Kidney epithelial cell (primary cell): ENCODE measurements at regions not wholly inside any gene's neighbourhood (a gene's known extent, or its start where the extent isn't known, plus 50 kb on each side); places are given as distances from the start of the nearest gene placed in this dataset.

ENCODE experiments used
- DNase-seq: peaks from one replicate; pipeline ENCODE4 v3.0.0-alpha.2; 2010; ENCODE audit warnings: low read depth
- H3K27me3 ChIP-seq: 2 replicates; pipeline ENCODE4 v1.6.0; 2011; ENCODE audit warnings: low read length; ENCODE audit not compliant: control insufficient read depth, insufficient read depth
- H3K36me3 ChIP-seq: 2 replicates; pipeline ENCODE4 v1.5.1; 2011; ENCODE audit warnings: low read length; ENCODE audit not compliant: control insufficient read depth, insufficient read depth
- H3K4me3 ChIP-seq: 2 replicates; pipeline ENCODE4 v1.5.1; 2011; ENCODE audit warnings: low read depth, mild to moderate bottlenecking, control low read depth, low read length
- TF ChIP-seq, protein P1 (sequence below): IDR thresholded peaks from 2 replicates; pipeline ENCODE4 v1.5.1; 2011; ENCODE audit warnings: mild to moderate bottlenecking, moderate library complexity, low read length, control low read depth, inconsistent platforms; ENCODE audit not compliant: insufficient read depth, poor library complexity, severe bottlenecking

DNA sequence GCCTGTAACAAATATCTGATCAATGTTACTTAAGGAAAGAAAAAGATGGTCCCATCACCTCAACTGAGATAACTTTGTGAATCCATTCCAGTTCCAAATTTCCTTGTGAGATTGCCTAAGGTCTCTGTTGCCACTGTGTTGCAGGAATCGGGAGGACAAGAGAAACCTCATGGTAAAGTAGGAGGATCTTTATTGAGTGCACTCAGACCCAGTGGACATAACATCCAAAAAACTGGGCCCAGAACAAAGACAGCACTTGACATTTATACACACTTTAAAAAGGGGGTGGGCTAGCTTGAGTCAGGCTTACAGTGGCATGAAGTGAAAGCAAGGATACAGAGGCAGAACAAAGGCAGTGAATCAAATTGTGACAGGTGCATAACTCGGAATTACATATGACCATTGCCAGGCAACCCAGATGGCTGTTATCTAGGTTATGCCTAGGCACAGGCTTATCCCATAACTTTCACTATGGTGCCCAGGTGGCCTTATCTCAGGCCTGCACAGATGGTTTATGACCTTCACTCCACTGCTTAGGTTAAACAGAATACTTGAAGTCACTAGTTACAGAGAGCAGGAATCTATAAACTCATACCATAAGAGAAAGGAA is 459.4 kb upstream of the PCDH20 start:
- TF ChIP-seq, protein P1, sequence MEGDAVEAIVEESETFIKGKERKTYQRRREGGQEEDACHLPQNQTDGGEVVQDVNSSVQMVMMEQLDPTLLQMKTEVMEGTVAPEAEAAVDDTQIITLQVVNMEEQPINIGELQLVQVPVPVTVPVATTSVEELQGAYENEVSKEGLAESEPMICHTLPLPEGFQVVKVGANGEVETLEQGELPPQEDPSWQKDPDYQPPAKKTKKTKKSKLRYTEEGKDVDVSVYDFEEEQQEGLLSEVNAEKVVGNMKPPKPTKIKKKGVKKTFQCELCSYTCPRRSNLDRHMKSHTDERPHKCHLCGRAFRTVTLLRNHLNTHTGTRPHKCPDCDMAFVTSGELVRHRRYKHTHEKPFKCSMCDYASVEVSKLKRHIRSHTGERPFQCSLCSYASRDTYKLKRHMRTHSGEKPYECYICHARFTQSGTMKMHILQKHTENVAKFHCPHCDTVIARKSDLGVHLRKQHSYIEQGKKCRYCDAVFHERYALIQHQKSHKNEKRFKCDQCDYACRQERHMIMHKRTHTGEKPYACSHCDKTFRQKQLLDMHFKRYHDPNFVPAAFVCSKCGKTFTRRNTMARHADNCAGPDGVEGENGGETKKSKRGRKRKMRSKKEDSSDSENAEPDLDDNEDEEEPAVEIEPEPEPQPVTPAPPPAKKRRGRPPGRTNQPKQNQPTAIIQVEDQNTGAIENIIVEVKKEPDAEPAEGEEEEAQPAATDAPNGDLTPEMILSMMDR: no peak
- H3K27me3 ChIP-seq: no peaks in the 10 kb centered on the region
- no peak for DNase-seq
- no peak overlapping the region for H3K4me3 ChIP-seq
- H3K36me3 ChIP-seq: no peaks in the 10 kb centered on the region

DNA sequence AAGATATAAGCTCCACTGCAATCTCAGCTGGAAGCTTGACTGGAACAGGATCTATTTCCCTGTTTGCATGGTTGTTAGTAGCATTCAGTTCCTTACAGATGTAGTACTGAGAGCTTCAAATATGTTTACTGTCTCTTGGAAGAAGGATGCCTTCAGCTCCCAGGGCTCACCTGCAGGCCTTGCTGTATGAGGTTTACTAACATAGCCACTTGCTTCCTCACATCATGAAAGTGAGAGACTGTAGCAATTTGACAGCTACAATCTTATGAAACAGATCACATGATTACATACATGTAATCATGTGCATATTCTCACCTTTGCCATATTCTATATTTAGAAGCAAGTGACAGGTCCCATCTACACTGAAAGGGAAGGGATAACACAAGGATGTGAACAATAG is 458.1 kb upstream of the PCDH20 start:
- Histone ChIP-seq H3K36me3 (no peaks in the 10 kb centered on the region), H3K4me3 (no peak overlapping the region), H3K27me3 (no peaks in the 10 kb centered on the region)
- TF ChIP-seq, protein P1: no peak
- no peak for DNase-seq

DNA sequence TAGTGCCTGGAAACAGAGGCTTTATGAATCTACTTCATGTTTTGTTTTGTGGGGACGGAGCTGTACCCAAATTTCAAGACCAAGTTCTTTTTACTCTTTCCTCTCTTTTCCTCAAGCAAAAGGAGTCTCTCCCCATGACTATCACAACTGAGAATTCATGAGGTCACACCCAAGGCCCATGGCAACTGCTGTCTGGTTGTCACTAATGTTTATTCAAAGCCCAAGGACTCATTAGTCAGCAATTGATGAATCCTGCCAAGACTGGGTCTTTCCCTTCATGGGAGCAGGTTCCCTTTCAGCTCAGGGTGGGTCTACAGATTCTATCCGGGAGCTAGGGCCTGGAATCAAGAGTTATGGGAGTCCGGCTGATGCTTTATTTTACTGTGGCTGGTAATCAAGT is 441.5 kb upstream of the PCDH20 start:
- no peaks in the 10 kb centered on the region for H3K36me3 ChIP-seq
- H3K4me3 ChIP-seq: no peak overlapping the region
- TF ChIP-seq, protein P1: no peak
- DNase-seq: no peak
- H3K27me3 ChIP-seq: no peaks in the 10 kb centered on the region

DNA sequence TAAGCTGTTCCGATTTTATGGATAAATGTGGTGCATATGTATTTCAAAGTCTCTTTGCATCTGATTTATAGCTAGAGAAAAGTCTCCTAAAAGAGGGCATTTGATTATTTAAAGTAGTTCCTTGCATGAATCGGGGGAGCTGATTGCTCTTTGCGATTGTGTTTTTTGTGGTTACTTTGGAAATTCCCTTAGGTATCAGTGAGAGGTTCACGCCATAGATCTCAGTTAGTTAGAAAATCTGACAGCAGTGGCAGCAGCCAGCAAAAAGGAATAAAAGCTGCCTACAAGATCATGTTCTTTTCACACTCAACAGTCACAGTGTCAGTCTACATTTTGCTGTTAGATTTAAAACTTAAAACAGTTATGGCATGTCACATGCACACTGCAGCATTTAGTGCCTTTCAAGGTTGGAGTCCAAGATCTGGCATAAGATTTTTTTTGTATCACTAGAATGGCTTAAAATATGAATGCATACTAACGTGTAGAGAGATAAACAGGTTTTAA is 436.5 kb upstream of the PCDH20 start:
- Histone ChIP-seq H3K36me3 (no peaks in the 10 kb centered on the region), H3K4me3 (no peak overlapping the region), H3K27me3 (no peaks in the 10 kb centered on the region)
- TF ChIP-seq, protein P1: no peak
- DNase-seq: no peak

DNA sequence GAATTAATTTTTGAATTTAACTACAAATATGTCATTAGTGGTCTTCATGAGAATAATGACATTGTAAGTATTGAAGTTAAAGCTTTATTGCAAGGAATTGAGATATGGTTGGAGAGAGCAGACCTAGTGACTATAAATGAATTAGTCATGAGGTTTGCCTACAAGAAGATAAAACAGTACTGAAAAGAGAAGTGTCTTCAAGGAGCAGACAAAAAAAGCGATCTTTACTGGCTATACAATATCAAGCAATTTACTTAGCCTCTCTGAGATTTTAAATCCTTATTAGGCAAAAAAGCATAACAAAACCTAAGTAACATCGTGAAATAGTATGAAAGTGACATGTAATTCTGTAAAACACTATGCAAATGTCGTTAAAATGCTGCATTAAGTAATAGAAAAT is 435.1 kb upstream of the PCDH20 start:
- no peak for DNase-seq
- TF ChIP-seq, protein P1: no peak
- Histone ChIP-seq H3K4me3 (no peak overlapping the region), H3K36me3 (no peaks in the 10 kb centered on the region), H3K27me3 (no peaks in the 10 kb centered on the region)

DNA sequence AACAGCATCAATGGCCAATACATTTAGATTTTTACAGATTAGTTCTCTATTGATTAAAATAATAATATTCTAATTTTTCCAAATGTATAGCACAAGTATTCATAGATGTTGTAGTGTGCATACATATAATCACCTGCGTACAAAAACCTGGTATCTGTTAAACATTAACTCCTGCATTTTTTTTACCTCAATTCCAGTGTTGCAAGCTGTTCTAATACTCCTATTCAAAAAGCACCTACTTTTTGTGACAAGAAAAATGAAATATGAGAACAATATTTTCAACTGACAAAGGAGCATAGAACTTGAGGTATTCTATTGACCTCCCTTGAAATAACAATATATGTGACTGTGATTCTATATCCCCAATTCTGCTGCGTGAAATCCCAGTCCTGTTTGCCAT is 422.9 kb upstream of the PCDH20 start:
- no peak for DNase-seq
- Histone ChIP-seq H3K4me3 (no peak overlapping the region), H3K27me3 (no peaks in the 10 kb centered on the region), H3K36me3 (no peaks in the 10 kb centered on the region)
- TF ChIP-seq, protein P1: no peak
